Nephron progenitor cell (in vitro differentiated cells): ENCODE measurements at regions not wholly inside any gene's neighbourhood (a gene's known extent, or its start where the extent isn't known, plus 50 kb on each side); places are given as distances from the start of the nearest gene placed in this dataset.

ENCODE experiments used
- DNase-seq: peaks from one replicate; pipeline ENCODE4 v3.0.0; 2021
- H3K27ac Mint-ChIP-seq: 2 replicates; pipeline ENCODE4 v1.8.0; 2021; ENCODE audit warnings: mild to moderate bottlenecking, moderate library complexity, mixed read lengths
- H3K27me3 Mint-ChIP-seq: 2 replicates; pipeline ENCODE4 v1.8.0; 2021; ENCODE audit warnings: mild to moderate bottlenecking, low read depth, mixed read lengths; ENCODE audit not compliant: poor library complexity
- H3K36me3 Mint-ChIP-seq: 2 replicates; pipeline ENCODE4 v1.8.0; 2021; ENCODE audit warnings: low read depth, mixed read lengths
- H3K4me1 Mint-ChIP-seq: 2 replicates; pipeline ENCODE4 v1.8.0; 2021; ENCODE audit warnings: mixed read lengths
- H3K4me3 Mint-ChIP-seq: 2 replicates; pipeline ENCODE4 v1.8.0; 2021; ENCODE audit warnings: mild to moderate bottlenecking, moderate library complexity, mixed read lengths
- H3K9me3 Mint-ChIP-seq: 2 replicates; pipeline ENCODE4 v1.8.0; 2021; ENCODE audit warnings: mild to moderate bottlenecking, moderate library complexity, mixed read lengths
- TF ChIP-seq, protein P1 (sequence below): fragments of 200-600 bp; sonication (generic); IDR thresholded peaks from 2 replicates; pipeline ENCODE4 v1.5.0; 2021; ENCODE audit warnings: antibody characterized with exemption

- Mint-ChIP-seq H3K27me3 (no peaks in the 10 kb centered on the region), H3K27ac (no peak overlapping the region), H3K9me3 (no peaks in the 10 kb centered on the region), H3K4me3 (no peak overlapping the region), H3K4me1 (no peaks in the 10 kb centered on the region), H3K36me3 (no peaks in the 10 kb centered on the region)
- no peak for DNase-seq
- TF ChIP-seq, protein P1, sequence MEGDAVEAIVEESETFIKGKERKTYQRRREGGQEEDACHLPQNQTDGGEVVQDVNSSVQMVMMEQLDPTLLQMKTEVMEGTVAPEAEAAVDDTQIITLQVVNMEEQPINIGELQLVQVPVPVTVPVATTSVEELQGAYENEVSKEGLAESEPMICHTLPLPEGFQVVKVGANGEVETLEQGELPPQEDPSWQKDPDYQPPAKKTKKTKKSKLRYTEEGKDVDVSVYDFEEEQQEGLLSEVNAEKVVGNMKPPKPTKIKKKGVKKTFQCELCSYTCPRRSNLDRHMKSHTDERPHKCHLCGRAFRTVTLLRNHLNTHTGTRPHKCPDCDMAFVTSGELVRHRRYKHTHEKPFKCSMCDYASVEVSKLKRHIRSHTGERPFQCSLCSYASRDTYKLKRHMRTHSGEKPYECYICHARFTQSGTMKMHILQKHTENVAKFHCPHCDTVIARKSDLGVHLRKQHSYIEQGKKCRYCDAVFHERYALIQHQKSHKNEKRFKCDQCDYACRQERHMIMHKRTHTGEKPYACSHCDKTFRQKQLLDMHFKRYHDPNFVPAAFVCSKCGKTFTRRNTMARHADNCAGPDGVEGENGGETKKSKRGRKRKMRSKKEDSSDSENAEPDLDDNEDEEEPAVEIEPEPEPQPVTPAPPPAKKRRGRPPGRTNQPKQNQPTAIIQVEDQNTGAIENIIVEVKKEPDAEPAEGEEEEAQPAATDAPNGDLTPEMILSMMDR: no peak
Measured at GRCh38 chr14:83483063-83483462, 1949.4 kb upstream of the SEL1L start.

DNA sequence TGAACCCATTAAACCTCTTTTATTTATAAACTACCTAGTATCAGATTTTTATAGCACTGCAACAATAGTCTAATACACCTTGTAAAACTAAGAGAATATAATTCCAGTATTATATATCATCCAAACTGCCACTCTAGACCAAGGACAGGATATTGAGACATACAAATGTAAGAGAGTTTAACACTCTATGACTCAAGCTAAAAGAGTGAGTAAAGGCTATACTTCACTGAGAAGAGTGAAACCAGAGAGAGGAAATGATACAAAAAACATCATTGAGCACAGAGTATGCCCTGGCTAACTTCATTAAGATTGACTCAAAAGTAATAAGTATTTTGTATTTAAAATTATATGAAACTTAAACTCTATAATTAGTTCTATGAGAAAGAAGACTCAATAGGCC lies 1951.9 kb upstream of the SEL1L start:
- no peaks in the 10 kb centered on the region for H3K36me3 Mint-ChIP-seq
- H3K27ac Mint-ChIP-seq: no peak overlapping the region
- H3K27me3 Mint-ChIP-seq: no peaks in the 10 kb centered on the region
- no peak for DNase-seq
- TF ChIP-seq, protein P1: no peak
- no peaks in the 10 kb centered on the region for H3K9me3 Mint-ChIP-seq
- H3K4me1 Mint-ChIP-seq: no peaks in the 10 kb centered on the region
- no peak overlapping the region for H3K4me3 Mint-ChIP-seq

DNA sequence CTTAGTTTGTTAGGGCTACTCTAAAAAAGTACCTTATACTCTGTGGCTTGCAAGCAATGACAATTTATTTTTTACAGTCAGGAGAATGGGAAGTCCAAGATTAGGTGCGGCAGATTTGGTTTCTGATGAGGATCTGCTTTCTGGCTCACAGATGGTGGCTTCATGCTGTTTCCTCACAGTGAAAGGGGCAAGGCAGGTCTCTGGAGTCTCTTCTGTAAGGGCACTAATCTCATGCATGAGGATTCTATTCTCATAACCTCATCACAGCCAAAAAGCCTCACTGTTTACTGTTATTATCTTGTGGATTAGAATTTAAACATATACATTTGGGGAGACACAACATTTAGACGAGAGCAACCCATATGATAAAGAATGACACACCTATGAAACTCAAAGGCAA lies 1957.4 kb upstream of the SEL1L start:
- H3K4me3 Mint-ChIP-seq: no peak overlapping the region
- TF ChIP-seq, protein P1: no peak
- H3K27ac Mint-ChIP-seq: no peak overlapping the region
- no peaks in the 10 kb centered on the region for H3K27me3 Mint-ChIP-seq
- H3K9me3 Mint-ChIP-seq: no peaks in the 10 kb centered on the region
- H3K36me3 Mint-ChIP-seq: no peaks in the 10 kb centered on the region
- no peaks in the 10 kb centered on the region for H3K4me1 Mint-ChIP-seq
- no peak for DNase-seq

GRCh38 chr14:83520837-83521236 lies 1987.2 kb upstream of the SEL1L start:
- Mint-ChIP-seq H3K4me3 (no peak overlapping the region), H3K9me3 (no peaks in the 10 kb centered on the region), H3K36me3 (no peaks in the 10 kb centered on the region), H3K27me3 (peaks cover 3% of the 10 kb centered on the region), H3K4me1 (no peaks in the 10 kb centered on the region), H3K27ac (no peak overlapping the region)
- TF ChIP-seq, protein P1: no peak
- DNase-seq: no peak

GRCh38 chr14:83529531-83529930 lies 1995.9 kb upstream of the SEL1L start:
- Mint-ChIP-seq H3K27ac (no peak overlapping the region), H3K4me1 (no peaks in the 10 kb centered on the region), H3K27me3 (peaks cover 3% of the 10 kb centered on the region), H3K9me3 (no peaks in the 10 kb centered on the region), H3K4me3 (no peak overlapping the region), H3K36me3 (no peaks in the 10 kb centered on the region)
- TF ChIP-seq, protein P1: no peak
- no peak for DNase-seq

DNA sequence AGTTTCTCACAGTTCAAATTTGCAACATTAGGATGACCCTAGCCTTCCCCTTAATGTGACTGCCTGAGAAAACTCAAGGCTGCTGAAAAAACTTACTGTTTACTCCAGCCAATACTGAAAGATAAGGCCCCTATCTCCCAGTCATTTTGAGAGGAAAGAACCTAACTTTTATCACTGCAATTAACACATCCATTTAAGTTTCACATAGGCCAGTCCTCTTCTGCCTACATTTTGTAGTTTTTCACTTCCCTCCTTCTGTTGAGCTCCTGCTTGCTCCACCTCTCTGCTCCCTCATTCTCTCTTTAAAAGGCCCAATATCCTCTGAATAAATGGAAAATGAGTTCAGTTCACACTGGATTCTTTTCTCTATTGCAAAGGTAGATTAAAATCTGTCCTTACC lies 1996.2 kb upstream of the FLRT2 start:
- peaks cover 3% of the 10 kb centered on the region for H3K27me3 Mint-ChIP-seq
- H3K4me1 Mint-ChIP-seq: no peaks in the 10 kb centered on the region
- H3K27ac Mint-ChIP-seq: peak overlapping the region; percentile 17
- TF ChIP-seq, protein P1: no peak
- no peak overlapping the region for H3K4me3 Mint-ChIP-seq
- no peak for DNase-seq
- no peaks in the 10 kb centered on the region for H3K9me3 Mint-ChIP-seq
- no peaks in the 10 kb centered on the region for H3K36me3 Mint-ChIP-seq
